Upper lobe of left lung (tissue), 6 donors: ENCODE measurements at regions not wholly inside any gene's neighbourhood (a gene's known extent, or its start where the extent isn't known, plus 50 kb on each side); places are given as distances from the start of the nearest gene placed in this dataset.

Source experiments
- ATAC-seq, 2 donors: fragments of 200-7000 bp; cut with Tn5 transposase; one replicate each; pipeline ENCODE4 v1.9.1; 2022; ENCODE audit warnings: mild to moderate bottlenecking in 2 of 2, moderate library complexity in 2 of 2; ENCODE audit not compliant: low FRiP score in 2 of 2
- DNase-seq, 2 donors: peaks; one replicate each; pipeline ENCODE4 v3.0.0-alpha.2; 2019 to 2020
- H3K27ac ChIP-seq, 4 donors: fragments of 200-600 bp; sonication (generic); one replicate each; pipeline ENCODE4 v1.5.1; 2016 to 2019
- H3K27me3 ChIP-seq, 4 donors: fragments of 200-600 bp; sonication (generic); one replicate each; pipeline ENCODE4 v1.5.1; 2017 to 2019
- H3K36me3 ChIP-seq, 4 donors: fragments of 200-600 bp; sonication (generic); one replicate each; pipeline ENCODE4 v1.5.1; 2016 to 2019
- H3K4me1 ChIP-seq, 4 donors: fragments of 200-600 bp; sonication (generic); one replicate each; pipeline ENCODE4 v1.5.1; 2018 to 2019
- H3K4me3 ChIP-seq, 4 donors: fragments of 200-600 bp; sonication (generic); one replicate each; pipeline ENCODE4 v1.5.1; 2017 to 2019; ENCODE audit warnings: mild to moderate bottlenecking in 2 of 4, moderate library complexity in 1 of 4
- H3K9me3 ChIP-seq, 4 donors: fragments of 200-600 bp; sonication (generic); one replicate each; pipeline ENCODE4 v1.5.1; 2018 to 2019
- EP300 ChIP-seq, 4 donors: sonication (generic); formaldehyde crosslinking; IDR thresholded peaks; one replicate each; pipeline ENCODE4 v1.5.1; 2017; ENCODE audit warnings: antibody characterized with exemption in 4 of 4, control low read depth in 2 of 4
- POLR2A ChIP-seq, 4 donors: fragments of 450-650 bp; IDR thresholded peaks; one replicate each; pipeline ENCODE4 v1.5.1; 2016 to 2017; ENCODE audit warnings: antibody characterized with exemption in 4 of 4, mild to moderate bottlenecking in 2 of 4
- POLR2AphosphoS5 ChIP-seq, 2 donors: sonication (generic); formaldehyde crosslinking; IDR thresholded peaks; one replicate each; pipeline ENCODE4 v1.5.1; 2017; ENCODE audit warnings: antibody characterized with exemption in 2 of 2
- WGBS, 2 donors: methylation state at CpG; one replicate each; pipeline ENCODE4 v1.1.5; 2017 to 2018; 5-methylcytosine and 5-hydroxymethylcytosine counted together
- TF ChIP-seq, protein P1 (sequence below), 6 experiments: fragments of 450-650 bp in 4 of 6; fragments of 200-600 bp in 2 of 6; sonication (generic) in 2 of 6; IDR thresholded peaks; one replicate each; pipeline ENCODE4 v1.5.1; 2016 to 2019; ENCODE audit warnings: antibody characterized with exemption in 6 of 6
- donor health status: DM: no; HTN: no; CAD: no; lungs with moderate emphysema.
- donor health status: DM: no; HTN: yes; CAD: no; lungs with severe emphysema.

DNA sequence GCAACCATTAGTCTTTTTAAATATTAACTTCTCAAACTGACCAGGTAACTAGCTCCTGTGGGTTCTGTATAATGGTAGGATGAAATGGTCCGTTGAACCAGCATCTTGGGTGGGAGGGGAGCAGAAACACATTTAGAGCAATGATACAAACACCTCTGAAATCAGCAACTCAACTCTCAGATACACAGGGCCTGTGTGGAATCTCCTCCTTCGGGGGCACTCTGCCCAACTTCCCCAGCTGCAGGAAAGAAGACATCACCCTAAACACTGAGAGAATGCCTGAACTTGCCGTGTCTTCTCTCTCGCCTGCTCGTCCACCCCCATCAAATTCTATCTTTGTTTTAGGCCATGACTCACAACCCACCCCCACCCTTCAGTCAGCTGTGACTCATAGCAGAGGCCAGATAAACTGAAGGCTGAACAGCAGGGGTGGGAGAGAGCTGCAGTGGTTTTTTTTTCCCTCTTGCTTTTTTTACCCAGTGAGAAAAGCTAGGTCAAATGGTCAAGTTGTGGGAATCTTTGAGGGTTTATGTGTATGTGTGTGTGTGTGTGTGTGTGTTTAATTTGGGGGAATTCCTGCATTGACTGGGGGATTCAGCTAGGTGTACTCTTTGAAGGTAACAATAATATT lies 593.4 kb upstream of the JAG1 start:
- Histone ChIP-seq H3K27ac (peak overlapping the region in 1 of 4 donors; percentile 44), H3K4me3 (no peak overlapping the region), H3K9me3 (no peaks in the 10 kb centered on the region), H3K36me3 (no peaks in the 10 kb centered on the region), H3K27me3 (no peaks in the 10 kb centered on the region), H3K4me1 (peaks cover 5 to 11% (median 6%) of the 10 kb centered on the region in 4 donors)
- DNase-seq = no peak
- TF ChIP-seq POLR2AphosphoS5 (IDR thresholded peaks at IDR 0.05) (peak; percentile 10 to 28), EP300 (IDR thresholded peaks at IDR 0.05) (no peak), POLR2A (IDR thresholded peaks at IDR 0.05) (no peak)
- TF ChIP-seq, protein P1, sequence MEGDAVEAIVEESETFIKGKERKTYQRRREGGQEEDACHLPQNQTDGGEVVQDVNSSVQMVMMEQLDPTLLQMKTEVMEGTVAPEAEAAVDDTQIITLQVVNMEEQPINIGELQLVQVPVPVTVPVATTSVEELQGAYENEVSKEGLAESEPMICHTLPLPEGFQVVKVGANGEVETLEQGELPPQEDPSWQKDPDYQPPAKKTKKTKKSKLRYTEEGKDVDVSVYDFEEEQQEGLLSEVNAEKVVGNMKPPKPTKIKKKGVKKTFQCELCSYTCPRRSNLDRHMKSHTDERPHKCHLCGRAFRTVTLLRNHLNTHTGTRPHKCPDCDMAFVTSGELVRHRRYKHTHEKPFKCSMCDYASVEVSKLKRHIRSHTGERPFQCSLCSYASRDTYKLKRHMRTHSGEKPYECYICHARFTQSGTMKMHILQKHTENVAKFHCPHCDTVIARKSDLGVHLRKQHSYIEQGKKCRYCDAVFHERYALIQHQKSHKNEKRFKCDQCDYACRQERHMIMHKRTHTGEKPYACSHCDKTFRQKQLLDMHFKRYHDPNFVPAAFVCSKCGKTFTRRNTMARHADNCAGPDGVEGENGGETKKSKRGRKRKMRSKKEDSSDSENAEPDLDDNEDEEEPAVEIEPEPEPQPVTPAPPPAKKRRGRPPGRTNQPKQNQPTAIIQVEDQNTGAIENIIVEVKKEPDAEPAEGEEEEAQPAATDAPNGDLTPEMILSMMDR (IDR thresholded peaks at IDR 0.05) = no peak
- 36 to 47% methylated on average over 5 of the region's 5 CpGs for WGBS, 2 donors
- ATAC-seq = peak; percentile 48 to 89

DNA sequence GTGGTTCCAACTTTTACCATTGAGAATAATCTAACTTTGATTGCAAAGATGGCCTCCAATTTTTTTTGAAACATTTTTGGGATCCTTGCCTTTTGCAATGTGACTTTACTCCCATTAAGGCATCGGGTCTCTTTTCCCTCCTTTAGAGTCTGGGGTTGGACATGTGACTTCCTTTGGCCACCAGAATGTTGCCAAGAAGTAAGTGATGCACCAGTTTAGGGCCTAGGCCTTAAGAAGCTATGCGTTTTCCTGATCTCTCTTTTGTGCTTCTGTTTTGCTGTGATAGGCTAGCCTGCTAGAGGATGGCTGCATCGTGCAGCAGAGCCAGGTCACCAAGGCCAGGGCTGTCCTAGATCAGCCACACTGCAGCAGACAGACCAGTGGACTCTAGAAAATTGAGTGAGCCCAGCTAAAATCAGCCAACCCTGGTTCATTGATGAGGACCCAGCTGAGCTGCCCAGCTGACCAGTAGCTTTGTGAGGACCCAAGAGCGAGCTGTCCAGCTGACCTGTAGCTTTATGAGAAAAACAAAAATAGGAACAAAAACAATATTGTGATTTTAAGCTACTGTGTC lies 594.0 kb upstream of the JAG1 start:
- Histone ChIP-seq H3K27me3 (no peaks in the 10 kb centered on the region), H3K27ac (peak overlapping the region in 1 of 4 donors; percentile 44), H3K4me3 (no peak overlapping the region), H3K4me1 (peaks cover 5 to 11% (median 6%) of the 10 kb centered on the region in 4 donors), H3K36me3 (no peaks in the 10 kb centered on the region), H3K9me3 (no peaks in the 10 kb centered on the region)
- WGBS, 2 donors = 79 to 84% methylated on average over 4 of the region's 4 CpGs
- no peak for TF ChIP-seq EP300 (IDR thresholded peaks at IDR 0.05)
- TF ChIP-seq POLR2AphosphoS5 (IDR thresholded peaks at IDR 0.05) = no peak
- TF ChIP-seq POLR2A (IDR thresholded peaks at IDR 0.05) = no peak
- TF ChIP-seq, protein P1 (IDR thresholded peaks at IDR 0.05) = no peak
- DNase-seq (no peak), ATAC-seq (peak in 1 of 2 donors; percentile 5)

DNA sequence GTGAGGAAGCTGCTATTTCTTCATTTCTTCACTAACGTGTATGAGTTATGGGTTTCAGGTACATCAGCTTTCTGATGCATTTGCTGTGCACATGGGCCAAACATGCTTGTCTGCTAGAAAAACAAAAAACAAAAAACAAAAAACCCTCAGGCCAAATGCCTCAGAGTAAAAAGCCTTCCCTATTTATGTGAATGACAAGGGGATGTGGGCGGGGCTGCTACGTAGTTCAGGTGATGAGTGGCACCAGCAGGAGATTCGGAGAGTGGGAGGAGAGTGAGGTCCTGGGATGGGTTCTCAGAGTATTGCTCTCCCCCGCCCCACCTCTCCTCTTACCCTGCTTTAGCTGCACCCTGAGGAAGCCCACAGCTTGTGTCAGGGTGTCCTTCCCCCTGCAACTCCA lies 596.8 kb upstream of the JAG1 start:
- ATAC-seq = no peak
- TF ChIP-seq POLR2AphosphoS5 (IDR thresholded peaks at IDR 0.05) (no peak), POLR2A (IDR thresholded peaks at IDR 0.05) (no peak), EP300 (IDR thresholded peaks at IDR 0.05) (no peak)
- TF ChIP-seq, protein P1 (IDR thresholded peaks at IDR 0.05) = no peak
- no peaks in the 10 kb centered on the region for H3K36me3 ChIP-seq

DNA sequence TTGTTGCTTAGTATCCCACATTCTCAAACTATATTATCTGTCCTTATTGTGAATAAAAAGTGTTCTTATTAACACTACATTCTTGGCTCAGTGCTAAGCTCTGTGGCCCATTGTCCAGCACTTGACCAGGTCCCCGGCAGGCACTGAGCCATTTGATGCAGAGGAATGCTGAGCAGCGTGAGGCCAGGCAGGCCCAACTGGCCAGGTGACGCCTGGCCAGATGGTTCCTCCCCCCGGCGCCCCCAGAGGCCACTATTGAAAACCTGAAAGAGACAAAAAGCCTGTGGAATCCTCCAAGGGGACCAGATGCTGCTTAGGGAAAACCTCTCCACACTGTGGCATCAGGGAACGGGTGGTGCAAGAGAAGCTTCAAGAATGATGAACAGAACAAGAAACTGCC lies 597.5 kb upstream of the JAG1 start:
- WGBS, 2 donors = 72 to 74% methylated on average over 6 of the region's 6 CpGs
- Histone ChIP-seq H3K27ac (no peak overlapping the region), H3K4me3 (no peak overlapping the region), H3K27me3 (no peaks in the 10 kb centered on the region), H3K4me1 (peaks cover 5 to 11% (median 9%) of the 10 kb centered on the region in 4 donors), H3K36me3 (no peaks in the 10 kb centered on the region), H3K9me3 (no peaks in the 10 kb centered on the region)
- DNase-seq (peak in 1 of 2 donors; percentile 20), ATAC-seq (no peak)
- no peak for TF ChIP-seq POLR2A (IDR thresholded peaks at IDR 0.05)
- no peak for TF ChIP-seq POLR2AphosphoS5 (IDR thresholded peaks at IDR 0.05)

More for the DNA sequence above, 596.8 kb upstream of the JAG1 start:
- WGBS, 2 donors = 75 to 80% methylated on average over 5 of the region's 5 CpGs
- H3K4me1 ChIP-seq = peaks cover 5 to 11% (median 9%) of the 10 kb centered on the region in 4 donors
- H3K4me3 ChIP-seq = no peak overlapping the region
- no peak for DNase-seq
- no peak overlapping the region for H3K27ac ChIP-seq
- no peaks in the 10 kb centered on the region for H3K27me3 ChIP-seq
- no peaks in the 10 kb centered on the region for H3K9me3 ChIP-seq

DNA sequence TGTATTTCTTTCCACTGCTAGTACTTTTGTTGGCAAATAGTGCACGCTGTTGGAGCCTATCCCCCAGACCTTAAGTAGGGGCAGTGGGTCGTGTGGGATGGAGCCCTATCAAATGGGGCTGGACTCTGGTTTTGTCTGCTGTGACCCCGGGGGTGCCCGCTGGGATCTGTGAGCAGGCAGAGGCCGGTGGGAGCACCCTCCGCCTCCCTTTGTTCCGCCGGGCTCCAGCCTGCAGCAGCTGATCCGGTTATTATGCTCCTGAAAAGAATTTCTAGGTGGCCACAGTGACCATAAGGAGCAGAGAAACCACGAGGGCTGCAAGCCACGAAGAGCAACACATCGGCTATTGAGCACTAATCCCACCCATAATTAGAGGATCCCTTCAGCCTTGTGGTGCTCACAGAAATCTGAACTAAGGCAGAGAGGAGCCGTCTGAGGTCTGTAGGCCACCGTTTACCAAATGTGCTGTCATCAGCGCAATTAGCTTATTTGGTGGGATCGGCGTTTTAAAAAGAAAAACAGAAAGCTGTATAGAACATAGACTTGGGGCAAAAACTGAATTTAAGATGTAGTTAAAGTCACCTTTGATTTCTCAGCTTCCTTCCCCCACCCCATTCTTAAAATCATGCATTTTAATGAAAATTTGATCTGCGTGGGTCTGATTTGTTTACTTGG lies 598.3 kb upstream of the JAG1 start:
- 86 to 90% methylated on average over 18 of the region's 18 CpGs for WGBS, 2 donors
- Histone ChIP-seq H3K4me1 (peaks cover 2 to 10% (median 7%) of the 10 kb centered on the region in 4 donors), H3K4me3 (no peak overlapping the region), H3K9me3 (no peaks in the 10 kb centered on the region), H3K27ac (no peak overlapping the region), H3K36me3 (no peaks in the 10 kb centered on the region), H3K27me3 (no peaks in the 10 kb centered on the region)
- no peak for TF ChIP-seq POLR2AphosphoS5 (IDR thresholded peaks at IDR 0.05)
- TF ChIP-seq EP300 (IDR thresholded peaks at IDR 0.05) = no peak
- TF ChIP-seq POLR2A (IDR thresholded peaks at IDR 0.05) = no peak
- TF ChIP-seq, protein P1 (IDR thresholded peaks at IDR 0.05) = no peak
- peak in 1 of 2 donors; percentile 40 for DNase-seq
- ATAC-seq = no peak
